GM12872 (cell line): ENCODE measurements at regions not wholly inside any gene's neighbourhood (a gene's known extent, or its start where the extent isn't known, plus 50 kb on each side); places are given as distances from the start of the nearest gene placed in this dataset.

ENCODE experiments used
- CTCF ChIP-seq: IDR thresholded peaks from 3 replicates; pipeline ENCODE4 v1.5.1; 2011; ENCODE audit warnings: low read depth, mild to moderate bottlenecking, low read length, moderate library complexity; ENCODE audit not compliant: insufficient read depth

GRCh38 chr2:125979886-125980285, 676.1 kb upstream of the GYPC start:
- TF ChIP-seq CTCF, result no peak

- TF ChIP-seq CTCF, result no peak
Measured at GRCh38 chr2:125983364-125983763, 672.6 kb upstream of the GYPC start.

- no peak for TF ChIP-seq CTCF
Measured at GRCh38 chr2:126029316-126029715, 626.6 kb upstream of the GYPC start.

GRCh38 chr2:126038861-126039260, 617.1 kb upstream of the GYPC start:
- TF ChIP-seq CTCF, result no peak

- TF ChIP-seq CTCF, result no peak
Measured at GRCh38 chr2:126041391-126042047, 614.4 kb upstream of the GYPC start.

GRCh38 chr2:126042089-126042488, 613.9 kb upstream of the GYPC start:
- TF ChIP-seq CTCF, result no peak

- TF ChIP-seq CTCF, result no peak
Measured at GRCh38 chr2:126048719-126049118, 607.2 kb upstream of the GYPC start.
